Heart left ventricle (tissue), 16 donors: ENCODE measurements at regions not wholly inside any gene's neighbourhood (a gene's known extent, or its start where the extent isn't known, plus 50 kb on each side); places are given as distances from the start of the nearest gene placed in this dataset.

ENCODE experiments used
- ATAC-seq, 4 donors: fragments of 200-7000 bp; cut with Tn5 transposase; one replicate each; pipeline ENCODE4 v1.9.1; 2020 to 2022; ENCODE audit warnings: moderate library complexity in 4 of 4, mild to moderate bottlenecking in 3 of 4, moderate number of reproducible peaks in 1 of 4
- DNase-seq, 5 donors: peaks; one replicate each; pipeline ENCODE4 v3.0.0-alpha.2; 2020
- H3K27ac ChIP-seq, 12 donors: fragments of 200-600 bp; sonication (generic) in 4 of 12; one replicate each; pipeline versions ENCODE4 v1.5.0 to v1.8.0; 2016 to 2022; ENCODE audit warnings: mild to moderate bottlenecking in 2 of 12
- H3K27me3 ChIP-seq, 9 donors: fragments of 200-600 bp; sonication (generic) in 2 of 9; one replicate each; pipeline versions ENCODE4 v1.5.1 to v1.8.0; 2016 to 2022; ENCODE audit warnings: mild to moderate bottlenecking in 3 of 9
- H3K36me3 ChIP-seq, 9 donors: fragments of 200-600 bp; sonication (generic) in 2 of 9; one replicate each; pipeline versions ENCODE4 v1.5.0 to v1.8.0; 2018 to 2022; ENCODE audit warnings: mild to moderate bottlenecking in 2 of 9
- H3K4me1 ChIP-seq, 12 donors: fragments of 200-600 bp; sonication (generic) in 4 of 12; one replicate each; pipeline versions ENCODE4 v1.5.0 to v1.8.0; 2016 to 2022; ENCODE audit warnings: mild to moderate bottlenecking in 3 of 12
- H3K4me3 ChIP-seq, 12 donors: fragments of 200-600 bp; sonication (generic) in 4 of 12; one replicate each; pipeline versions ENCODE4 v1.5.0 to v1.8.0; 2017 to 2022; ENCODE audit warnings: mild to moderate bottlenecking in 9 of 12, moderate library complexity in 4 of 12
- H3K9me3 ChIP-seq, 12 donors: fragments of 200-600 bp; sonication (generic) in 4 of 12; one replicate each; pipeline versions ENCODE4 v1.5.0 to v1.8.0; 2016 to 2022; ENCODE audit warnings: mild to moderate bottlenecking in 1 of 12
- CTCF ChIP-seq, 12 donors: fragments of 200-600 bp; sonication (generic) in 4 of 12; IDR thresholded peaks; one replicate each; pipeline versions ENCODE4 v1.5.0 to v1.8.0; 2018 to 2022; ENCODE audit warnings: antibody characterized with exemption in 12 of 12, mild to moderate bottlenecking in 5 of 12
- POLR2A ChIP-seq, 2 donors: fragments of 450-650 bp; IDR thresholded peaks; one replicate each; pipeline ENCODE4 v1.6.1; 2017; ENCODE audit warnings: antibody characterized with exemption in 2 of 2, mild to moderate bottlenecking in 2 of 2, moderate library complexity in 2 of 2
- WGBS, 4 donors: extraction: QIAGEN DNeasy Blood & Tissue Kit in 2 of 4; methylation state at CpG; one replicate each; pipeline versions ENCODE4 v1.1.5 to v1.1.7; 2013 to 2018; 5-methylcytosine and 5-hydroxymethylcytosine counted together
- intact Hi-C, 10 donors: fragments of 100-400 bp; cut with DNase I; formaldehyde crosslinking; loops; one replicate each; pipeline versions ENCODE4 v1.11.1 to v1.14.2; 2022
- donor health status: ischemic (EF 13 %, LVEDD 7.1; RV severe dilation, severe dysfunction).
- donor health status: healthy with polysubstance abuse.
- donor health status: DM: no; HTN: yes; CAD: no.
- donor health status: DM: no; HTN: no; CAD: no.
- donor health status: ischemic (EF 25% LVEDD 6.9; RV normal size, moderate dysfunction).
- donor health status: ischemic (EF 25% LVEDD 5.7; RV mildly dilated, moderate dysfunction).
- donor health status: healthy.
- donor health status: DM: yes; HTN: yes; CAD: no.
- donor health status: ischemic (EF 35%, LVEDD 5.7; RV mildly dilated, moderate dysfunction).
- donor health status: nonischemic (EF 11% LVEDD 7.7; RV severe dilation, severe dysfunction).
- donor health status: DM: yes; HTN: yes; CAD: no.
- donor health status: PGD.
- donor health status: ischemic (EF 29% LVEDD 5.4; RV normal size, mild dysfunction).
- donor health status: nonischemic (EF 23%, LVEDD 6.1; RV moderate dilation, normal function).

GRCh38 chr11:56932572-56933220 is 56.0 kb upstream of the OR5AK2 start:
- H3K36me3 ChIP-seq: no peaks in the 10 kb centered on the region
- H3K4me1 ChIP-seq: no peaks in the 10 kb centered on the region
- H3K4me3 ChIP-seq: no peak overlapping the region
- no peak for TF ChIP-seq POLR2A (IDR thresholded peaks at IDR 0.05)
- DNase-seq (no peak), ATAC-seq (no peak)
- 65 to 71% (median 67%) methylated on average over 5 of the region's 5 CpGs for WGBS, 4 donors
- H3K27ac ChIP-seq: no peak overlapping the region
- H3K9me3 ChIP-seq: no peaks in the 10 kb centered on the region
- intact Hi-C loops: no loop called here
- H3K27me3 ChIP-seq: no peaks in the 10 kb centered on the region

- TF ChIP-seq POLR2A (IDR thresholded peaks at IDR 0.05): no peak
- no peak for TF ChIP-seq CTCF (IDR thresholded peaks at IDR 0.05)
- ATAC-seq: no peak
- peaks cover 0 to 14% (median 0%) of the 10 kb centered on the region in 12 donors for H3K9me3 ChIP-seq
- H3K4me1 ChIP-seq: no peaks in the 10 kb centered on the region
- intact Hi-C loops: no loop called here
- H3K27ac ChIP-seq: no peak overlapping the region
- DNase-seq: no peak
- H3K4me3 ChIP-seq: no peak overlapping the region
- H3K36me3 ChIP-seq: no peaks in the 10 kb centered on the region
- 0 to 28% (median 0%) methylated on average over 1 of the region's 1 CpG for WGBS, 4 donors
- H3K27me3 ChIP-seq: no peaks in the 10 kb centered on the region
Measured at GRCh38 chr11:56923116-56923515, 65.6 kb upstream of the OR5AK2 start.

GRCh38 chr11:56922421-56922820 is 66.3 kb upstream of the OR5AK2 start:
- Histone ChIP-seq H3K27ac (peak overlapping the region in 1 of 12 donors; percentile 28), H3K4me1 (no peaks in the 10 kb centered on the region), H3K27me3 (no peaks in the 10 kb centered on the region), H3K9me3 (peaks cover 0 to 14% (median 0%) of the 10 kb centered on the region in 12 donors), H3K4me3 (no peak overlapping the region), H3K36me3 (no peaks in the 10 kb centered on the region)
- peak in 2 of 4 donors; percentile 36 to 47 for ATAC-seq
- WGBS, 4 donors: 61 to 83% (median 77%) methylated on average over 1 of the region's 1 CpG
- TF ChIP-seq CTCF (IDR thresholded peaks at IDR 0.05): no peak
- TF ChIP-seq POLR2A (IDR thresholded peaks at IDR 0.05): no peak
- DNase-seq: no peak
- intact Hi-C loops: no loop called here

- ATAC-seq (no peak), DNase-seq (no peak)
- Histone ChIP-seq H3K36me3 (no peaks in the 10 kb centered on the region), H3K27ac (peak overlapping the region in 1 of 12 donors; percentile 17), H3K9me3 (peaks cover 0 to 9% (median 0%) of the 10 kb centered on the region in 12 donors), H3K4me1 (no peaks in the 10 kb centered on the region), H3K27me3 (no peaks in the 10 kb centered on the region), H3K4me3 (no peak overlapping the region)
- 63 to 68% (median 64%) methylated on average over 3 of the region's 3 CpGs for WGBS, 4 donors
- intact Hi-C loops: no loop called here
- TF ChIP-seq CTCF (IDR thresholded peaks at IDR 0.05) (no peak), POLR2A (IDR thresholded peaks at IDR 0.05) (no peak)
Measured at GRCh38 chr11:56917708-56918400, 70.9 kb upstream of the OR5AK2 start.
